Dermis microvascular lymphatic vessel endothelial cell (primary cell): ENCODE measurements at regions not wholly inside any gene's neighbourhood (a gene's known extent, or its start where the extent isn't known, plus 50 kb on each side); places are given as distances from the start of the nearest gene placed in this dataset.
"Not testable (repeated sequence)": the region's sequence is repeated elsewhere in the genome, so short reads cannot be mapped to it uniquely, and the experiment has no call there.

Experiments
- DNase-seq, 2 donors: peaks; one replicate each; pipeline versions ENCODE4 v3.0.0 to v3.0.0-alpha.2; 2010; ENCODE audit warnings: low read depth in 2 of 2

DNA sequence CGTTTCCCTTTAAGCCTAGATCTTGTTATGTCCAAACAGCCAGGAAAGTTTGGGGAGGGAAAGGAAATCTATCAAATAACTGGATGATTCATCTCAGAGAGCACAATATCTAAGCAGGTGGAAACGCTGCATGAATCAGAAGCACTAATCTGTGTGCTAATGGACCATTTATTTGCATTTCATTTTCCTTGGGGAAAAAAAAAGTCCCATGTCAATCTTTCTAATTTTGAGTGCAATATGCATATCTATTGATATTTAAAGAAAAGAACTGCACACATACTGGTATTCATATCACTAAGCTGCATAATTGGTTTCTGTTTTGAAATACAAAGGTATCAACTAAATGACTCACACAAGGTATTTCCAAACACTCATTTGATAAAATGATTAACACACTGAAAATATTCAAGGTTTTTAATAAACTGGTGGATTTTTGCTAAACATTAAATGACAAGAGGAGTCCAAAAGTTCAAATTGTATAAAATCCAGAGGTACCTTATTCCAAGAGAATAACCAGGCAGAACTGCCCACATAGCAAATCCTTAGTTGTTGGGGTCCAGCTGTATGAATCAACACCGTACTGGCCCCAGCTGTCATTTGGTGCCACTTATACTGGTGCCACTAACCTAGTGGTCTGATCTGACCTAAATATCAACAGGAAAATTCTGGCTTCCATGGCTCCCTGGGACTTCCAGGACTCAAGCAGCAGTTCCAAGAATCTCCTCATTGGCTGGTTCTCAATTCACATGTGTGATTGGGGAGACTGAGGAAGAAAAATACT, 122.2 kb upstream of the SP4 start:
- peak in 1 of 2 donors; percentile 11 for DNase-seq

DNA sequence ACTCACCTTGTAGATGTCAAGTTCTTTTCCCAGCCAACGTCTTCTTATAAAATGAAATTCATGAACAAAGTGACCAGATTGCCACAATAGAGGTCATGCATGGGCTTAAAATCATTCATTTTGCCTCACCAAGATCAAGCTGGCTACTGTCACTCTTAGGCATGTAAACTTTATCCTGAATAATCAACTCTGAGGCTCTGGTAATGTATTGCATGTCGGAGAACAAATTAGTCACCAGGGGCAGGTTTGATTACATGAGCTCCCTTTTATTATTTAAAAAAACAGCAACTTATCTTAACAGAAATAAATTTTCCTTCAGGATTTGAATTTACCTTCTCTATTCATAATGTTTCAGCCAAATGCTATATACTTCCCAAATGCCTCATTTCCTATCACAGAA, 112.9 kb upstream of the SP4 start:
- DNase-seq: no peak

DNA sequence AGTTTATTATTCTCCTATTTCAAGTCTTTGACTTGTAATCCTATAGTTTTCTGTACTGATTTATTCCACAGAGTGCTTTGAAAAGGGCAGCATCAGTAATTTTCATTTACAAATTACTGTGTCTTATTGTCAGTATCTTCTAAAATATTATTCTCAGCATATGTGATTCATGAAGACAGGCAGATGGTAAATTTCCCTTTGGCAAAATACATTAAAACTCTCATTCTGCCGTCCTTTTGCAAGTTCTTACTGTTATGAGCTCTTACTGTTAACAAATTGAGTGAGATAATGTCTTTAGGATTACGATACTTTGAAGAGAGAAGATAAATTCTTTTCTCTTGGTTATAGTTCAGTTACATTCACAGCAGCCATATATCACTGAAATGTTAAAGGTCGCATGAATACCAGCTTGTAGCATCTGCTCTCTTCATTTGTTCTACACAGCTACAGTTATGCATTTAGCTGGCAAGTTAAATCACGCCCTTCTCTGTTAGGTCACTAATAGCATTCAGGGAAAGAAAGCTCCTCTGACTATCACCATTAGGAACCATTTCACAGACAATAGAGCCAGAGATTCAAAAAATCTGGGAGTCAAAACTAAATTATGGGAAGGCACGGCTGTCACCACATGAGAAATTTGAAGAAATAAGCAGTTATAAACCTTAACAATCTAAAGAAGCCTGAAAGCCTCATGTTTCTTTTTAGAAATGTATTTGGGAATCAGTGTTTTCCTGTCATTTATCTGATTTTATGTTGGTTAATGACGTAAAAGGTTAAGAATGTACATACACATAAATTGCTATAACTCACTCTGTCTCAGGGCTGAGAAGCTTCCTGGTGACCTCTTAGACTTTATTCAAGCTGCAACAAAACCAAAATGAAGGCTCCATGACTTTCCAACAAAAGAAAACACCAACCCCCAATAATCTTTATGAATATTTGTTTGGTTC, 109.6 kb upstream of the SP4 start:
- DNase-seq: peak in 1 of 2 donors; percentile 45

- peak in 1 of 2 donors; percentile 4 for DNase-seq
These were observed 109.0 kb upstream of the SP4 start for GRCh38 chr7:21318916-21319270.

- no peak for DNase-seq
These were observed 101.6 kb upstream of the SP4 start for GRCh38 chr7:21326241-21326640.

GRCh38 chr7:21326921-21327320, 101.0 kb upstream of the SP4 start:
- DNase-seq: no peak

DNA sequence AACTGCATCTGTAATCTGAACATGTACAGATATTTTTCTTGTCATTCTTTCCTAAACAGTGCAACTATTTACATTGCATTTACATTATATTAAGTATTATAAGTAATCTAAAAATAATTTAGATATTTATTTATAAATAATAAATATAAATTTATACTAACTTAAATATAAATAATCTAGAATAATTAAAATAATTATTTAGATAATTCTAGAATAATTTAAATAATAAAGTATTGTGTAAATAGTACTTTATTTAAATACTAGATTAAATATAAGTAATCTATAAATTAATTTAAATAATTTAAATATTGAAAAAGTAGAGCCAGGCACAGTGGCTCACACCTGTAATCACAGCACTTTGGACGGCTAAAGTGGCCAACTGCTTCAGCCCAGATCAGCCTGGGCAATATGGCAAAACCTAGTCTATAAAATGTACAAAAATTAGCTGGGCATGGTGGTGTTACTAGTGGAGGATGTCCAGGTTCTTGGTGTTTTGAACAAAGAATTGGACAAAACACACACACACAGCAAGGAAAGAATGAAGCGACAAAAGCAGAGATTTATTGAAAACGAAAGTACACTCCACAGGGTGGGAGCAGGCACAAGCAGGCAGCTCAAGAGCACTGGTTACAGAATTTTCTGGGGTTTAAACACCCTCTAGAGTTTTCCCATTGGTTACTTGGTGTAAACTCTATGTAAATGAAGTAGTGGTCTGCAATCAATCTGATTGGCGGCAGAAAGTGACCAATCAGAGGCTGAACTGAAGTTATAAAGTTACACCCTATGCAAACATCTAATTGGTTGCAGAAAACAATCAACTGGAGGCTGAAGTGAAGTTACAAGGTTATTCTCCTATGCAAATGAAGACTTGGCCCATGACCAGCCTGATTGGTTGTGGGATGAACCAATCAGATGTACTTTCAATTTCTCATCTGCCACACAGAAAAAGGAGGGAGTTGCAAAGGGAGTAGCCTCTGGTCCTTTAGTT, 100.2 kb upstream of the SP4 start:
- no peak for DNase-seq

DNA sequence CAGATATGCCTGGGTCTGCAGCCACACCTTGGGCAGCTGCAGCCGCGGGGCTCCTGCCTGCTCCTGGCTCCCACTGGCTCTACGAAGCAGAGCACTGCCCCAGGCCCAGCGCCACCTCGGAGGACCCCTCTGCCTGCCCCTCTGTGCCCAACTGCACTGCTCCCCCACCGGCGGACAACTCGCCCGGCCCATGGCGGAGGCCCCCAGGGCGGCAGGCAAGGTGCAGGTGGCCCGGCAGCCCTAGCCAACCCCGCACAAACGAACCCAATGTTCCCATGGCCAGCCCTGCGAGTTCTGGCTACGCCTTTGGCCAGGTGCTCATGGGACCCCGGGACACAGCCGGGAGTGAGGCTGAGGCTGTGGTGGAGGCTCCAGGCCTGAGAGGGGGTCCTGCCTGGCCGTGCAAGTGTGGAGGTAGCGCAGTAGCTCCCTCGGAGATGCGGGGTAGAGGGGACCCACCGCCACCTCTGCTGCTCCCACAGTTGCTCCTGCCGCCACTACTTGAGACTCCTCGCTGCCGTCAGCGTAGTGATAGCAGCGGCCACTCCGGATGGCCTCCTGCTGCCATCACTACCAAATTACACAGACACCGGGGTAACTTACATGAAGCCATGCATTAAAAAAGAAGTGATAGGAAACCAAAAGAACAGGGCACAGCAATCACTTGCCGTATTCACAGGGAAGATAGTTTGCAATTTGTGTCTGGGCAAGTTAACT, 97.3 kb upstream of the SP4 start:
- DNase-seq: no peak

GRCh38 chr7:21334906-21335305, 93.0 kb upstream of the SP4 start:
- no peak for DNase-seq

GRCh38 chr7:21336743-21337142, 91.1 kb upstream of the SP4 start:
- DNase-seq: no peak

- DNase-seq: peak in 1 of 2 donors; percentile 43
These were observed 89.1 kb upstream of the SP4 start for GRCh38 chr7:21338728-21339164.

GRCh38 chr7:21344900-21345299, 83.0 kb upstream of the SP4 start:
- not testable (repeated sequence) for DNase-seq

DNA sequence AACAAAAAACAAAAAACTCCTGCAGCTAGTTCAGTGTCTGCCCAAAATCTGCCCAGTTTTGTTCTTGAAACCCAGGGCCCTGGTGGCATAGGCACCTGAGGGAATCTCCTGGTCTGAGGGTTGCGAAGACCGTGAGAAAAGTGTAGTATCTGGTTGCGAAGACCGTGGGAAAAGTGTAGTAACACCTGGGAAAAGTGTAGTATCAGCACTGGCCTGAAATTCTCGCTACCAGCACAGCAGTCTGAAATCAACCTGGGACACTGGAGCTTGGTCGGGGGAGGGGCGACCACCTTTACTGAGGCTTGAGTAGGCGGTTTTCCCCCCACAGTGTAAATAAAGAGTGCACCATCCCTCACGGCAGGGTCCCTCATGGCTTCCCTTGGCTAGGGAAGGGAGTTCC, 82.5 kb upstream of the SP4 start:
- no peak for DNase-seq

DNA sequence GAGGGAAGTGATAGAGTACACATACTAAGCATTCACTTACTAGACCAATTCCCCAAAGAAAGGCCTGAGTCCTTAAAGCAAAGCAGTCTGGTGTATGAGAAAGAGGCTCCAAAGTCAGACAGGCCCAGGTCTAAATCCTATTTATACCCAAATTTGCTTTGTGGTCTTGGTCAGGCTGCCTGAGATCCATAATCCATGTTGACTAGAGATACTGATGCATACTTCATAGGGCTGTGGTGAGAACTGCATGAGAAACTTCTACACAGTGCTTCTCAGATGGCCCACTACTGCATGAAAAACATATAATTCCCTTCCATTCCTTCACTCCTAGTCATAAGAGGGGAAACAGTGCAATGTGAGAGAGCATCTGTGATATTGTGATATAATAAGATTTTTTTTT, 81.6 kb upstream of the SP4 start:
- no peak for DNase-seq

- DNase-seq: no peak
These were observed 75.1 kb upstream of the SP4 start for GRCh38 chr7:21352540-21353387.

DNA sequence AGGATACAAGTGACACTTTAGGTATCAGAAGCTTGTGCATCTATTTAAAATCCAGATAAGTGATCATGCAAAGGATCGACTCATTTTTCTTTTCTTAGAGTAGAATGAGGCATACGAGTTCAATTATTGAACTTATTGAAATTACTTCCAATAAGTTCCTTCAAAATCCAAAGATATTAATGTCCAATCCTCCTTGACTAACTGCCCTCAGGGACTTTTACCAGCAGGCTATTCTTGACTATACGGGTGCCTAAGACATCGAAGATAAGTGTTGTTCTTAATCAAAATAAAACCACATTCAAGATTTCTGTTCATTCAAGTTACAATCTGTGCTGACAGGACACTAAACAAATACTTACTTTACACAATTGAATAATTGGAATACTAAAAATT, 74.5 kb upstream of the SP4 start:
- DNase-seq: no peak

GRCh38 chr7:21354284-21354683, 73.6 kb upstream of the SP4 start:
- DNase-seq: no peak

- DNase-seq: no peak
These were observed 72.4 kb upstream of the SP4 start for GRCh38 chr7:21355406-21355874.

GRCh38 chr7:21356616-21357015, 71.3 kb upstream of the SP4 start:
- DNase-seq: no peak
